Liver (tissue), 8 donors: ENCODE measurements at regions not wholly inside any gene's neighbourhood (a gene's known extent, or its start where the extent isn't known, plus 50 kb on each side); places are given as distances from the start of the nearest gene placed in this dataset.

Experiments
- DNase-seq: peaks from one replicate; pipeline ENCODE4 v3.0.0-alpha.2; 2017; ENCODE audit warnings: low spot score
- H3K27ac ChIP-seq, 2 donors: one replicate each; pipeline ENCODE4 v1.7.0; 2013; ENCODE audit warnings: inconsistent platforms in 2 of 2, low read length in 2 of 2, control low read depth in 1 of 2, low read depth in 1 of 2, mild to moderate bottlenecking in 1 of 2
- H3K27me3 ChIP-seq, 4 donors: one replicate each; pipeline versions ENCODE4 v1.6.1 to v1.7.0; 2013; ENCODE audit warnings: low read length in 3 of 4, inconsistent platforms in 1 of 4, mild to moderate bottlenecking in 1 of 4, moderate library complexity in 1 of 4; ENCODE audit not compliant: control insufficient read depth in 4 of 4, insufficient read depth in 4 of 4
- H3K36me3 ChIP-seq, 4 donors: one replicate each; pipeline versions ENCODE4 v1.6.1 to v1.7.0; 2013; ENCODE audit warnings: low read length in 3 of 4, mild to moderate bottlenecking in 3 of 4, low read depth in 1 of 4, moderate library complexity in 1 of 4; ENCODE audit not compliant: control insufficient read depth in 4 of 4, insufficient read depth in 3 of 4
- H3K4me1 ChIP-seq, 4 donors: one replicate each; pipeline versions ENCODE4 v1.6.1 to v1.7.0; 2013; ENCODE audit warnings: low read length in 3 of 4, mild to moderate bottlenecking in 3 of 4, moderate library complexity in 1 of 4; ENCODE audit not compliant: control insufficient read depth in 4 of 4, insufficient read depth in 4 of 4
- H3K4me3 ChIP-seq, 3 donors: one replicate each; pipeline versions ENCODE4 v1.6.1 to v1.7.0; 2013; ENCODE audit warnings: low read length in 3 of 3, control low read depth in 1 of 3, low read depth in 1 of 3, mild to moderate bottlenecking in 1 of 3
- H3K9ac ChIP-seq, 2 donors: one replicate each; pipeline ENCODE4 v1.7.0; 2013; ENCODE audit warnings: low read length in 2 of 2, mild to moderate bottlenecking in 2 of 2, moderate library complexity in 2 of 2, control low read depth in 1 of 2, low read depth in 1 of 2
- H3K9me3 ChIP-seq, 4 donors: one replicate each; pipeline versions ENCODE4 v1.6.1 to v1.7.0; 2013; ENCODE audit warnings: low read length in 3 of 4; ENCODE audit not compliant: control insufficient read depth in 4 of 4
- FOXA1 ChIP-seq: IDR thresholded peaks from 2 replicates; pipeline ENCODE4 v1.6.1; 2016; ENCODE audit warnings: antibody characterized with exemption
- FOXA2 ChIP-seq: IDR thresholded peaks from 2 replicates; pipeline ENCODE4 v1.6.1; 2016; ENCODE audit warnings: antibody characterized with exemption
- GABPA ChIP-seq, 2 donors: IDR thresholded peaks in 1 of 2; conservative IDR thresholded peaks in 1 of 2; 2 replicates each; pipeline ENCODE4 v1.6.1; 2016; ENCODE audit warnings: antibody characterized with exemption in 2 of 2, mild to moderate bottlenecking in 1 of 2, moderate library complexity in 1 of 2
- HNF4A ChIP-seq, 2 donors: conservative IDR thresholded peaks; 2 replicates each; pipeline ENCODE4 v1.6.1; 2016; ENCODE audit warnings: antibody characterized with exemption in 2 of 2, mild to moderate bottlenecking in 2 of 2
- HNF4G ChIP-seq: IDR thresholded peaks from 2 replicates; pipeline ENCODE4 v1.6.1; 2016; ENCODE audit warnings: antibody characterized with exemption
- JUND ChIP-seq, 2 donors: IDR thresholded peaks; 2 replicates each; pipeline ENCODE4 v1.6.1; 2016; ENCODE audit warnings: antibody characterized with exemption in 2 of 2
- RXRA ChIP-seq, 2 donors: IDR thresholded peaks; 2 replicates each; pipeline ENCODE4 v1.6.1; 2017 to 2018; ENCODE audit warnings: antibody characterized with exemption in 2 of 2, mild to moderate bottlenecking in 1 of 2
- SP1 ChIP-seq: IDR thresholded peaks from 2 replicates; pipeline ENCODE4 v1.6.1; 2018; ENCODE audit warnings: antibody characterized with exemption, mild to moderate bottlenecking
- TAF1 ChIP-seq: conservative IDR thresholded peaks from 2 replicates; pipeline ENCODE4 v1.6.1; 2016; ENCODE audit warnings: antibody characterized with exemption, mild to moderate bottlenecking
- YY1 ChIP-seq: IDR thresholded peaks from 2 replicates; pipeline ENCODE4 v1.6.1; 2016; ENCODE audit warnings: antibody characterized with exemption, mild to moderate bottlenecking
- WGBS: extraction: QIAGEN DNeasy Blood & Tissue Kit; methylation state at CpG from one replicate; pipeline ENCODE4 v1.1.7; 2013; 5-methylcytosine and 5-hydroxymethylcytosine counted together
- TF ChIP-seq, protein P1 (sequence below): IDR thresholded peaks from 2 replicates; pipeline ENCODE4 v1.6.1; 2016; ENCODE audit warnings: antibody characterized with exemption
- TF ChIP-seq, protein P2 (sequence below): fragments of 150-350 bp; IDR thresholded peaks from 2 replicates; pipeline ENCODE4 v1.5.1; 2017; ENCODE audit warnings: improper control_type of control experiment, low read depth, low read length; ENCODE audit not compliant: missing input control
- TF ChIP-seq, protein P3 (sequence below): IDR thresholded peaks from 2 replicates; pipeline ENCODE4 v1.6.1; 2016; ENCODE audit warnings: antibody characterized with exemption, mild to moderate bottlenecking
- TF ChIP-seq, protein P4 (sequence below): IDR thresholded peaks from 2 replicates; pipeline ENCODE4 v1.6.1; 2016; ENCODE audit warnings: antibody characterized with exemption
- donor health status: healthy.
- donor health status: healthy.
- donor health status: healthy.
- donor health status: healthy.
- donor health status: healthy.

GRCh38 chr17:14748036-14748710 is 447.3 kb downstream of the HS3ST3B1 start:
- Histone ChIP-seq H3K27me3 (no peaks in the 10 kb centered on the region), H3K4me3 (no peak overlapping the region), H3K9me3 (no peaks in the 10 kb centered on the region), H3K9ac (no peak overlapping the region), H3K36me3 (no peaks in the 10 kb centered on the region), H3K27ac (no peak overlapping the region), H3K4me1 (no peaks in the 10 kb centered on the region)
- DNase-seq: no peak
- TF ChIP-seq FOXA2 (no peak), HNF4G (no peak), GABPA (IDR thresholded peaks at IDR 0.05 in 1 of 2, conservative IDR thresholded peaks at IDR 0.05 in 1 of 2) (no peak), RXRA (IDR thresholded peaks at IDR 0.05) (no peak), HNF4A (conservative IDR thresholded peaks at IDR 0.05) (no peak), YY1 (no peak), SP1 (no peak)
- TF ChIP-seq, protein P1, sequence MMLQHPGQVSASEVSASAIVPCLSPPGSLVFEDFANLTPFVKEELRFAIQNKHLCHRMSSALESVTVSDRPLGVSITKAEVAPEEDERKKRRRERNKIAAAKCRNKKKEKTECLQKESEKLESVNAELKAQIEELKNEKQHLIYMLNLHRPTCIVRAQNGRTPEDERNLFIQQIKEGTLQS: no peak
- TF ChIP-seq, protein P2, sequence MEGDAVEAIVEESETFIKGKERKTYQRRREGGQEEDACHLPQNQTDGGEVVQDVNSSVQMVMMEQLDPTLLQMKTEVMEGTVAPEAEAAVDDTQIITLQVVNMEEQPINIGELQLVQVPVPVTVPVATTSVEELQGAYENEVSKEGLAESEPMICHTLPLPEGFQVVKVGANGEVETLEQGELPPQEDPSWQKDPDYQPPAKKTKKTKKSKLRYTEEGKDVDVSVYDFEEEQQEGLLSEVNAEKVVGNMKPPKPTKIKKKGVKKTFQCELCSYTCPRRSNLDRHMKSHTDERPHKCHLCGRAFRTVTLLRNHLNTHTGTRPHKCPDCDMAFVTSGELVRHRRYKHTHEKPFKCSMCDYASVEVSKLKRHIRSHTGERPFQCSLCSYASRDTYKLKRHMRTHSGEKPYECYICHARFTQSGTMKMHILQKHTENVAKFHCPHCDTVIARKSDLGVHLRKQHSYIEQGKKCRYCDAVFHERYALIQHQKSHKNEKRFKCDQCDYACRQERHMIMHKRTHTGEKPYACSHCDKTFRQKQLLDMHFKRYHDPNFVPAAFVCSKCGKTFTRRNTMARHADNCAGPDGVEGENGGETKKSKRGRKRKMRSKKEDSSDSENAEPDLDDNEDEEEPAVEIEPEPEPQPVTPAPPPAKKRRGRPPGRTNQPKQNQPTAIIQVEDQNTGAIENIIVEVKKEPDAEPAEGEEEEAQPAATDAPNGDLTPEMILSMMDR: no peak
- TF ChIP-seq, protein P3, sequence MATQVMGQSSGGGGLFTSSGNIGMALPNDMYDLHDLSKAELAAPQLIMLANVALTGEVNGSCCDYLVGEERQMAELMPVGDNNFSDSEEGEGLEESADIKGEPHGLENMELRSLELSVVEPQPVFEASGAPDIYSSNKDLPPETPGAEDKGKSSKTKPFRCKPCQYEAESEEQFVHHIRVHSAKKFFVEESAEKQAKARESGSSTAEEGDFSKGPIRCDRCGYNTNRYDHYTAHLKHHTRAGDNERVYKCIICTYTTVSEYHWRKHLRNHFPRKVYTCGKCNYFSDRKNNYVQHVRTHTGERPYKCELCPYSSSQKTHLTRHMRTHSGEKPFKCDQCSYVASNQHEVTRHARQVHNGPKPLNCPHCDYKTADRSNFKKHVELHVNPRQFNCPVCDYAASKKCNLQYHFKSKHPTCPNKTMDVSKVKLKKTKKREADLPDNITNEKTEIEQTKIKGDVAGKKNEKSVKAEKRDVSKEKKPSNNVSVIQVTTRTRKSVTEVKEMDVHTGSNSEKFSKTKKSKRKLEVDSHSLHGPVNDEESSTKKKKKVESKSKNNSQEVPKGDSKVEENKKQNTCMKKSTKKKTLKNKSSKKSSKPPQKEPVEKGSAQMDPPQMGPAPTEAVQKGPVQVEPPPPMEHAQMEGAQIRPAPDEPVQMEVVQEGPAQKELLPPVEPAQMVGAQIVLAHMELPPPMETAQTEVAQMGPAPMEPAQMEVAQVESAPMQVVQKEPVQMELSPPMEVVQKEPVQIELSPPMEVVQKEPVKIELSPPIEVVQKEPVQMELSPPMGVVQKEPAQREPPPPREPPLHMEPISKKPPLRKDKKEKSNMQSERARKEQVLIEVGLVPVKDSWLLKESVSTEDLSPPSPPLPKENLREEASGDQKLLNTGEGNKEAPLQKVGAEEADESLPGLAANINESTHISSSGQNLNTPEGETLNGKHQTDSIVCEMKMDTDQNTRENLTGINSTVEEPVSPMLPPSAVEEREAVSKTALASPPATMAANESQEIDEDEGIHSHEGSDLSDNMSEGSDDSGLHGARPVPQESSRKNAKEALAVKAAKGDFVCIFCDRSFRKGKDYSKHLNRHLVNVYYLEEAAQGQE: no peak
- WGBS: 94% methylated on average over 12 of the region's 12 CpGs

GRCh38 chr17:14747603-14747950 is 446.7 kb downstream of the HS3ST3B1 start:
- H3K9ac ChIP-seq: no peak overlapping the region
- no peak overlapping the region for H3K27ac ChIP-seq
- no peak for DNase-seq
- H3K27me3 ChIP-seq: no peaks in the 10 kb centered on the region
- H3K36me3 ChIP-seq: no peaks in the 10 kb centered on the region
- 82% methylated on average over 5 of the region's 5 CpGs for WGBS
- H3K4me1 ChIP-seq: no peaks in the 10 kb centered on the region
- TF ChIP-seq FOXA1 (no peak), JUND (IDR thresholded peaks at IDR 0.05) (no peak), TAF1 (no peak)
- TF ChIP-seq, protein P4, sequence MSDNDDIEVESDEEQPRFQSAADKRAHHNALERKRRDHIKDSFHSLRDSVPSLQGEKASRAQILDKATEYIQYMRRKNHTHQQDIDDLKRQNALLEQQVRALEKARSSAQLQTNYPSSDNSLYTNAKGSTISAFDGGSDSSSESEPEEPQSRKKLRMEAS: no peak
- TF ChIP-seq, protein P1: no peak
- TF ChIP-seq, protein P3: no peak
- H3K9me3 ChIP-seq: no peaks in the 10 kb centered on the region
- H3K4me3 ChIP-seq: no peak overlapping the region
